IMR-90 (cell line): ENCODE measurements at regions not wholly inside any gene's neighbourhood (a gene's known extent, or its start where the extent isn't known, plus 50 kb on each side); places are given as distances from the start of the nearest gene placed in this dataset.

Experiments used
- ATAC-seq: fragments of 200-7000 bp; cut with Tn5 transposase; 2 replicates; pipeline ENCODE4 v1.9.1; 2020; ENCODE audit warnings: low read depth, mild to moderate bottlenecking, moderate library complexity
- BruUV-seq: library from RNA; stranded (reverse); fragments of 400-500 nt; replicated peaks from 2 replicates; lab custom pipeline; 2021; lab: Mats Ljungman, UMichigan
- CTCF ChIA-PET: fragments of 300-600 bp; formaldehyde crosslinking; extraction: SDS; loops from one replicate; lab custom pipeline; 2021; ENCODE audit warnings: antibody characterized with exemption; lab: Yijun Ruan, JAX
- POLR2A ChIA-PET: fragments of 300-600 bp; sonication (Branson Sonifier 250); formaldehyde crosslinking; loops from one replicate; lab custom pipeline; 2022; ENCODE audit warnings: antibody characterized with exemption; ENCODE audit not compliant: unreplicated experiment; lab: Charles Lee
- DNase-seq: peaks from one replicate; pipeline ENCODE4 v3.0.0; 2013
- H2AFZ ChIP-seq: replicated peaks from 2 replicates; pipeline ENCODE3; 2013; ENCODE audit warnings: low read length, mild to moderate bottlenecking; ENCODE audit not compliant: poor library complexity
- H2AK5ac ChIP-seq: 2 replicates; pipeline ENCODE4 v1.6.1; 2013; ENCODE audit warnings: low read depth, low read length, inconsistent platforms
- H2AK9ac ChIP-seq: replicated peaks from 2 replicates; pipeline ENCODE3; 2013; ENCODE audit warnings: mild to moderate bottlenecking, low read depth, low read length, moderate library complexity; ENCODE audit not compliant: poor library complexity
- H2BK120ac ChIP-seq: 2 replicates; pipeline ENCODE4 v1.6.1; 2013; ENCODE audit warnings: low read depth, low read length, inconsistent platforms
- H2BK15ac ChIP-seq: 3 replicates; pipeline ENCODE4 v1.6.1; 2013; ENCODE audit warnings: low read depth, low read length, inconsistent platforms
- H2BK20ac ChIP-seq: 2 replicates; pipeline ENCODE4 v1.6.1; 2013; ENCODE audit warnings: low read depth, mild to moderate bottlenecking, inconsistent platforms, low read length, moderate library complexity
- H2BK5ac ChIP-seq: 2 replicates; pipeline ENCODE4 v1.6.1; 2013; ENCODE audit warnings: mild to moderate bottlenecking, low read depth, low read length, inconsistent platforms; ENCODE audit not compliant: poor library complexity, severe bottlenecking
- H3K14ac ChIP-seq: replicated peaks from 2 replicates; pipeline ENCODE4 v1.6.1; 2013; ENCODE audit warnings: low read depth, low read length, inconsistent platforms
- H3K18ac ChIP-seq: 2 replicates; pipeline ENCODE4 v1.6.1; 2013; ENCODE audit warnings: low read depth, low read length, control low read depth
- H3K23ac ChIP-seq: 2 replicates; pipeline ENCODE4 v1.6.1; 2013; ENCODE audit warnings: low read depth, low read length, inconsistent platforms
- H3K27ac ChIP-seq: 2 replicates; pipeline ENCODE4 v1.5.1; 2013; ENCODE audit warnings: mild to moderate bottlenecking, control low read depth, low read length; ENCODE audit not compliant: insufficient read depth
- H3K27me3 ChIP-seq: 2 replicates; pipeline ENCODE4 v1.6.1; 2013; ENCODE audit warnings: low read length; ENCODE audit not compliant: control insufficient read depth, insufficient read depth
- H3K36me3 ChIP-seq: 2 replicates; pipeline ENCODE4 v1.6.1; 2013; ENCODE audit warnings: low read length, mixed read lengths; ENCODE audit not compliant: control insufficient read depth, insufficient read depth
- H3K4ac ChIP-seq: 2 replicates; pipeline ENCODE4 v1.6.1; 2013; ENCODE audit warnings: low read depth, low read length, inconsistent platforms
- H3K4me1 ChIP-seq: 2 replicates; pipeline ENCODE4 v1.6.1; 2013; ENCODE audit warnings: low read length, mixed read lengths; ENCODE audit not compliant: control insufficient read depth, insufficient read depth
- H3K4me2 ChIP-seq: 2 replicates; pipeline ENCODE4 v1.6.1; 2013; ENCODE audit warnings: low read depth, mild to moderate bottlenecking, control low read depth, low read length, moderate library complexity
- H3K4me3 ChIP-seq: 2 replicates; pipeline ENCODE4 v1.5.1; 2013; ENCODE audit warnings: low read depth, mild to moderate bottlenecking, control low read depth, low read length, moderate library complexity; ENCODE audit not compliant: insufficient read depth
- H3K56ac ChIP-seq: 2 replicates; pipeline ENCODE4 v1.6.1; 2013; ENCODE audit warnings: low read length, inconsistent platforms; ENCODE audit not compliant: insufficient read depth; ENCODE audit errors: extremely low read depth
- H3K79me1 ChIP-seq, 2 experiments: 2 replicates each; pipeline ENCODE4 v1.6.1; 2013; ENCODE audit warnings: low read length in 2 of 2, inconsistent platforms in 1 of 2, low read depth in 1 of 2
- H3K9ac ChIP-seq: 2 replicates; pipeline ENCODE4 v1.6.1; 2013; ENCODE audit warnings: low read depth, low read length, control low read depth
- H3K9me1 ChIP-seq: 2 replicates; pipeline ENCODE4 v1.6.1; 2013; ENCODE audit warnings: low read length, inconsistent platforms; ENCODE audit not compliant: insufficient read depth
- H3K9me3 ChIP-seq: 2 replicates; pipeline ENCODE4 v1.6.1; 2013; ENCODE audit warnings: low read length; ENCODE audit not compliant: control insufficient read depth, insufficient read depth
- H4K20me1 ChIP-seq: 2 replicates; pipeline ENCODE4 v1.6.1; 2013; ENCODE audit warnings: low read length, inconsistent platforms; ENCODE audit not compliant: insufficient read depth
- H4K5ac ChIP-seq: 2 replicates; pipeline ENCODE4 v1.6.1; 2013; ENCODE audit warnings: mild to moderate bottlenecking, low read depth, low read length, control low read depth
- H4K8ac ChIP-seq, 2 experiments: 2 replicates each; pipeline ENCODE4 v1.6.1; 2013; ENCODE audit warnings: low read depth in 2 of 2, low read length in 2 of 2, control low read depth in 1 of 2, inconsistent platforms in 1 of 2
- H4K91ac ChIP-seq: 2 replicates; pipeline ENCODE4 v1.6.1; 2013; ENCODE audit warnings: low read depth, low read length, inconsistent platforms; ENCODE audit not compliant: insufficient read depth
- BHLHE40 ChIP-seq: fragments of 150-350 bp; IDR thresholded peaks from 2 replicates; pipeline ENCODE4 v1.6.1; 2016; ENCODE audit warnings: mild to moderate bottlenecking, low read depth, low read length
- FOS ChIP-seq: fragments of 150-350 bp; IDR thresholded peaks from 2 replicates; pipeline ENCODE4 v1.6.1; 2016; ENCODE audit warnings: low read depth, low read length
- MAFK ChIP-seq: IDR thresholded peaks from 2 replicates; pipeline ENCODE4 v1.6.1; 2012; ENCODE audit warnings: low read depth, low read length, improper control_type of control experiment
- MXI1 ChIP-seq: IDR thresholded peaks from 2 replicates; pipeline ENCODE4 v1.6.1; 2012; ENCODE audit warnings: low read depth, mild to moderate bottlenecking, low read length, moderate library complexity, borderline replicate concordance
- NFE2L2 ChIP-seq: fragments of 150-350 bp; IDR thresholded peaks from 2 replicates; pipeline ENCODE4 v1.6.1; 2016; ENCODE audit warnings: low read depth, mild to moderate bottlenecking, low read length
- RAD21 ChIP-seq: IDR thresholded peaks from 2 replicates; pipeline ENCODE4 v1.6.1; 2012; ENCODE audit warnings: low read length, improper control_type of control experiment
- RCOR1 ChIP-seq: IDR thresholded peaks from 2 replicates; pipeline ENCODE4 v1.6.1; 2012; ENCODE audit warnings: mild to moderate bottlenecking, low read length, improper control_type of control experiment; ENCODE audit not compliant: insufficient replicate concordance
- RFX5 ChIP-seq: IDR thresholded peaks from 2 replicates; pipeline ENCODE4 v1.8.0; 2012; ENCODE audit warnings: low read depth, mild to moderate bottlenecking, low read length, moderate library complexity
- SMC3 ChIP-seq: fragments of 150-350 bp; IDR thresholded peaks from 2 replicates; pipeline ENCODE4 v1.6.1; 2016; ENCODE audit warnings: low read depth, mild to moderate bottlenecking, antibody characterized with exemption, low read length, moderate library complexity
- WGBS, 2 experiments: methylation state at CpG; one replicate each; pipeline versions ENCODE4 v1.1.5 to v1.1.7; 2013; ENCODE audit warnings: missing lambda C conversion rate in 2 of 2; ENCODE audit not compliant: insufficient read length in 1 of 2; ENCODE audit errors: extremely low coverage in 2 of 2; 5-methylcytosine and 5-hydroxymethylcytosine counted together
- dilution Hi-C: fragments of 300-500 bp; cut with HindIII; formaldehyde crosslinking; loops from one replicate; pipeline ENCODE4 v1.14.3; 2018; ENCODE audit warnings: low sequenced_read_pairs; ENCODE audit not compliant: unreplicated experiment
- in situ Hi-C: fragments of 300-500 bp; cut with MboI; formaldehyde crosslinking; loops from 3 replicates; pipeline ENCODE4 v1.14.3; 2019; ENCODE audit warnings: low sequenced_read_pairs, inconsistent platforms, mixed read lengths
- intact Hi-C: fragments of 100-400 bp; cut with micrococcal nuclease; formaldehyde crosslinking; loops from 2 replicates; pipeline ENCODE4 v1.10.0; 2022
- TF ChIP-seq, protein P1 (sequence below): fragments of 150-350 bp; IDR thresholded peaks from 2 replicates; pipeline ENCODE4 v1.6.1; 2016; ENCODE audit warnings: low read depth, mild to moderate bottlenecking, low read length, moderate library complexity, borderline replicate concordance
- TF ChIP-seq, protein P2 (sequence below): fragments of 150-350 bp; IDR thresholded peaks from 2 replicates; pipeline ENCODE4 v1.6.1; 2017; ENCODE audit warnings: mild to moderate bottlenecking, antibody characterized with exemption, low read length, low read depth
- TF ChIP-seq, protein P3 (sequence below): conservative IDR thresholded peaks from 2 replicates; pipeline ENCODE4 v1.5.1; 2012; ENCODE audit warnings: mild to moderate bottlenecking, low read depth, low read length, improper control_type of control experiment

DNA sequence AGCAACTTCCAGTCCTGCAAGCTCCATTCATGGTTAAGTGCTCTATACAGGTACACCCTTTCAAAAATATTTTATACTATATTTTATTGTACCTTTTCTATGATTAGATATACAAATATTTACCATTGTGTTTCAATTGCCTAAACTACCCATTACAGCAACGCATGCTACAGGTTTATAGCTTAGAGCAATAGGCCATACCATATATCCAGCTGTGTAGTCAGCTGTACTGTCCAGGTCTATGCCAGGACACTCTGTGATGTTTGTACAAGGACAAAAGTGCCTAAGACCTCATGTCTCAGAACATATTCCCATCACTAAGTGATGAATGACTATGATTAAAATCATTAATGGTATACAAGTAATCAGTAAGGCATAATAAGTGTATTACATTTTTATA, 368.7 kb downstream of the CMPK2 start:
- H3K27me3 ChIP-seq, result no peaks in the 10 kb centered on the region

More for the DNA sequence above, 368.7 kb downstream of the CMPK2 start:
- dilution Hi-C loops, result no loop called here
- in situ Hi-C loops, result no loop called here
- Histone ChIP-seq H3K23ac (no peak overlapping the region), H3K4me2 (no peak overlapping the region), H3K18ac (no peak overlapping the region), H3K9me1 (no peaks in the 10 kb centered on the region), H3K9ac (no peak overlapping the region), H3K36me3 (no peaks in the 10 kb centered on the region), H3K79me1 (no peaks in the 10 kb centered on the region), H2BK5ac (no peak overlapping the region), H4K5ac (no peak overlapping the region), H3K14ac (no peak overlapping the region), H4K8ac (no peak overlapping the region), H4K91ac (no peak overlapping the region), H2BK120ac (no peak overlapping the region), H2BK20ac (no peak overlapping the region), H3K4ac (no peak overlapping the region), H3K4me3 (no peak overlapping the region), H3K9me3 (peaks cover 3% of the 10 kb centered on the region; the same call in 1 of the 2 replicates), H3K56ac (no peak overlapping the region), H3K27ac (no peak overlapping the region), H2AK9ac (no peak overlapping the region), H4K20me1 (no peaks in the 10 kb centered on the region), H2AFZ (no peak overlapping the region), H3K4me1 (no peaks in the 10 kb centered on the region), H2AK5ac (no peak overlapping the region), H2BK15ac (no peak overlapping the region)
- TF ChIP-seq MAFK (no peak), RAD21 (no peak), FOS (no peak), BHLHE40 (no peak), NFE2L2 (no peak), MXI1 (no peak), SMC3 (no peak), RFX5 (no peak), RCOR1 (no peak)
- TF ChIP-seq, protein P1, sequence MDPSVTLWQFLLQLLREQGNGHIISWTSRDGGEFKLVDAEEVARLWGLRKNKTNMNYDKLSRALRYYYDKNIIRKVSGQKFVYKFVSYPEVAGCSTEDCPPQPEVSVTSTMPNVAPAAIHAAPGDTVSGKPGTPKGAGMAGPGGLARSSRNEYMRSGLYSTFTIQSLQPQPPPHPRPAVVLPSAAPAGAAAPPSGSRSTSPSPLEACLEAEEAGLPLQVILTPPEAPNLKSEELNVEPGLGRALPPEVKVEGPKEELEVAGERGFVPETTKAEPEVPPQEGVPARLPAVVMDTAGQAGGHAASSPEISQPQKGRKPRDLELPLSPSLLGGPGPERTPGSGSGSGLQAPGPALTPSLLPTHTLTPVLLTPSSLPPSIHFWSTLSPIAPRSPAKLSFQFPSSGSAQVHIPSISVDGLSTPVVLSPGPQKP, result no peak
- TF ChIP-seq, protein P2, sequence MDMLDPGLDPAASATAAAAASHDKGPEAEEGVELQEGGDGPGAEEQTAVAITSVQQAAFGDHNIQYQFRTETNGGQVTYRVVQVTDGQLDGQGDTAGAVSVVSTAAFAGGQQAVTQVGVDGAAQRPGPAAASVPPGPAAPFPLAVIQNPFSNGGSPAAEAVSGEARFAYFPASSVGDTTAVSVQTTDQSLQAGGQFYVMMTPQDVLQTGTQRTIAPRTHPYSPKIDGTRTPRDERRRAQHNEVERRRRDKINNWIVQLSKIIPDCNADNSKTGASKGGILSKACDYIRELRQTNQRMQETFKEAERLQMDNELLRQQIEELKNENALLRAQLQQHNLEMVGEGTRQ, result no peak
- TF ChIP-seq, protein P3, sequence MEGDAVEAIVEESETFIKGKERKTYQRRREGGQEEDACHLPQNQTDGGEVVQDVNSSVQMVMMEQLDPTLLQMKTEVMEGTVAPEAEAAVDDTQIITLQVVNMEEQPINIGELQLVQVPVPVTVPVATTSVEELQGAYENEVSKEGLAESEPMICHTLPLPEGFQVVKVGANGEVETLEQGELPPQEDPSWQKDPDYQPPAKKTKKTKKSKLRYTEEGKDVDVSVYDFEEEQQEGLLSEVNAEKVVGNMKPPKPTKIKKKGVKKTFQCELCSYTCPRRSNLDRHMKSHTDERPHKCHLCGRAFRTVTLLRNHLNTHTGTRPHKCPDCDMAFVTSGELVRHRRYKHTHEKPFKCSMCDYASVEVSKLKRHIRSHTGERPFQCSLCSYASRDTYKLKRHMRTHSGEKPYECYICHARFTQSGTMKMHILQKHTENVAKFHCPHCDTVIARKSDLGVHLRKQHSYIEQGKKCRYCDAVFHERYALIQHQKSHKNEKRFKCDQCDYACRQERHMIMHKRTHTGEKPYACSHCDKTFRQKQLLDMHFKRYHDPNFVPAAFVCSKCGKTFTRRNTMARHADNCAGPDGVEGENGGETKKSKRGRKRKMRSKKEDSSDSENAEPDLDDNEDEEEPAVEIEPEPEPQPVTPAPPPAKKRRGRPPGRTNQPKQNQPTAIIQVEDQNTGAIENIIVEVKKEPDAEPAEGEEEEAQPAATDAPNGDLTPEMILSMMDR, result no peak
- intact Hi-C loops, result no loop called here
- BruUV-seq, result no TSS peak
- WGBS, 2 experiments, result no CpG with 5 or more reads among the region's 1 CpG
- ATAC-seq, result no peak
- no peak for DNase-seq
- ChIA-PET CTCF (no interaction called here), POLR2A (no interaction called here)
